Liver (tissue), 8 donors: ENCODE measurements at regions not wholly inside any gene's neighbourhood (a gene's known extent, or its start where the extent isn't known, plus 50 kb on each side); places are given as distances from the start of the nearest gene placed in this dataset.

Experiments
- DNase-seq: peaks from one replicate; pipeline ENCODE4 v3.0.0-alpha.2; 2017; ENCODE audit warnings: low spot score
- H3K27ac ChIP-seq, 2 donors: one replicate each; pipeline ENCODE4 v1.7.0; 2013; ENCODE audit warnings: inconsistent platforms in 2 of 2, low read length in 2 of 2, control low read depth in 1 of 2, low read depth in 1 of 2, mild to moderate bottlenecking in 1 of 2
- H3K27me3 ChIP-seq, 4 donors: one replicate each; pipeline versions ENCODE4 v1.6.1 to v1.7.0; 2013; ENCODE audit warnings: low read length in 3 of 4, inconsistent platforms in 1 of 4, mild to moderate bottlenecking in 1 of 4, moderate library complexity in 1 of 4; ENCODE audit not compliant: control insufficient read depth in 4 of 4, insufficient read depth in 4 of 4
- H3K36me3 ChIP-seq, 4 donors: one replicate each; pipeline versions ENCODE4 v1.6.1 to v1.7.0; 2013; ENCODE audit warnings: low read length in 3 of 4, mild to moderate bottlenecking in 3 of 4, low read depth in 1 of 4, moderate library complexity in 1 of 4; ENCODE audit not compliant: control insufficient read depth in 4 of 4, insufficient read depth in 3 of 4
- H3K4me1 ChIP-seq, 4 donors: one replicate each; pipeline versions ENCODE4 v1.6.1 to v1.7.0; 2013; ENCODE audit warnings: low read length in 3 of 4, mild to moderate bottlenecking in 3 of 4, moderate library complexity in 1 of 4; ENCODE audit not compliant: control insufficient read depth in 4 of 4, insufficient read depth in 4 of 4
- H3K4me3 ChIP-seq, 3 donors: one replicate each; pipeline versions ENCODE4 v1.6.1 to v1.7.0; 2013; ENCODE audit warnings: low read length in 3 of 3, control low read depth in 1 of 3, low read depth in 1 of 3, mild to moderate bottlenecking in 1 of 3
- H3K9ac ChIP-seq, 2 donors: one replicate each; pipeline ENCODE4 v1.7.0; 2013; ENCODE audit warnings: low read length in 2 of 2, mild to moderate bottlenecking in 2 of 2, moderate library complexity in 2 of 2, control low read depth in 1 of 2, low read depth in 1 of 2
- H3K9me3 ChIP-seq, 4 donors: one replicate each; pipeline versions ENCODE4 v1.6.1 to v1.7.0; 2013; ENCODE audit warnings: low read length in 3 of 4; ENCODE audit not compliant: control insufficient read depth in 4 of 4
- ATF3 ChIP-seq: IDR thresholded peaks from 2 replicates; pipeline ENCODE4 v1.6.1; 2016; ENCODE audit warnings: antibody characterized with exemption
- CTCF ChIP-seq: fragments of 150-350 bp; IDR thresholded peaks from 2 replicates; pipeline ENCODE4 v1.5.1; 2017; ENCODE audit warnings: improper control_type of control experiment, low read depth, low read length; ENCODE audit not compliant: missing input control
- EGR1 ChIP-seq, 2 donors: IDR thresholded peaks; 2 replicates each; pipeline ENCODE4 v1.6.1; 2016 to 2018; ENCODE audit warnings: antibody characterized with exemption in 2 of 2, low read depth in 2 of 2
- FOXA1 ChIP-seq: IDR thresholded peaks from 2 replicates; pipeline ENCODE4 v1.6.1; 2016; ENCODE audit warnings: antibody characterized with exemption
- FOXA2 ChIP-seq: IDR thresholded peaks from 2 replicates; pipeline ENCODE4 v1.6.1; 2016; ENCODE audit warnings: antibody characterized with exemption
- GABPA ChIP-seq, 2 donors: IDR thresholded peaks in 1 of 2; conservative IDR thresholded peaks in 1 of 2; 2 replicates each; pipeline ENCODE4 v1.6.1; 2016; ENCODE audit warnings: antibody characterized with exemption in 2 of 2, mild to moderate bottlenecking in 1 of 2, moderate library complexity in 1 of 2
- HNF4A ChIP-seq, 2 donors: conservative IDR thresholded peaks; 2 replicates each; pipeline ENCODE4 v1.6.1; 2016; ENCODE audit warnings: antibody characterized with exemption in 2 of 2, mild to moderate bottlenecking in 2 of 2
- HNF4G ChIP-seq: IDR thresholded peaks from 2 replicates; pipeline ENCODE4 v1.6.1; 2016; ENCODE audit warnings: antibody characterized with exemption
- JUND ChIP-seq, 2 donors: IDR thresholded peaks; 2 replicates each; pipeline ENCODE4 v1.6.1; 2016; ENCODE audit warnings: antibody characterized with exemption in 2 of 2
- MAX ChIP-seq: IDR thresholded peaks from 2 replicates; pipeline ENCODE4 v1.6.1; 2016; ENCODE audit warnings: antibody characterized with exemption
- NR2F2 ChIP-seq: IDR thresholded peaks from 2 replicates; pipeline ENCODE4 v1.6.1; 2016; ENCODE audit warnings: antibody characterized with exemption
- RAD21 ChIP-seq, 2 donors: IDR thresholded peaks; 2 replicates each; pipeline ENCODE4 v1.6.1; 2016; ENCODE audit warnings: antibody characterized with exemption in 2 of 2, mild to moderate bottlenecking in 2 of 2
- REST ChIP-seq: IDR thresholded peaks from 2 replicates; pipeline ENCODE4 v1.6.1; 2016; ENCODE audit warnings: antibody characterized with exemption, mild to moderate bottlenecking
- RXRA ChIP-seq, 2 donors: IDR thresholded peaks; 2 replicates each; pipeline ENCODE4 v1.6.1; 2017 to 2018; ENCODE audit warnings: antibody characterized with exemption in 2 of 2, mild to moderate bottlenecking in 1 of 2
- SP1 ChIP-seq: IDR thresholded peaks from 2 replicates; pipeline ENCODE4 v1.6.1; 2018; ENCODE audit warnings: antibody characterized with exemption, mild to moderate bottlenecking
- TAF1 ChIP-seq: conservative IDR thresholded peaks from 2 replicates; pipeline ENCODE4 v1.6.1; 2016; ENCODE audit warnings: antibody characterized with exemption, mild to moderate bottlenecking
- YY1 ChIP-seq: IDR thresholded peaks from 2 replicates; pipeline ENCODE4 v1.6.1; 2016; ENCODE audit warnings: antibody characterized with exemption, mild to moderate bottlenecking
- ZBTB33 ChIP-seq: IDR thresholded peaks from 2 replicates; pipeline ENCODE4 v1.6.1; 2016; ENCODE audit warnings: antibody characterized with exemption
- WGBS: extraction: QIAGEN DNeasy Blood & Tissue Kit; methylation state at CpG from one replicate; pipeline ENCODE4 v1.1.7; 2013; 5-methylcytosine and 5-hydroxymethylcytosine counted together
- donor health status: healthy.
- donor health status: healthy.
- donor health status: healthy.
- donor health status: healthy.
- donor health status: healthy.

- Histone ChIP-seq H3K4me3 (no peak overlapping the region), H3K27me3 (no peaks in the 10 kb centered on the region), H3K36me3 (no peaks in the 10 kb centered on the region), H3K4me1 (no peaks in the 10 kb centered on the region), H3K9me3 (no peaks in the 10 kb centered on the region), H3K27ac (no peak overlapping the region), H3K9ac (no peak overlapping the region)
- DNase-seq = no peak
- WGBS = 83% methylated on average over 3 of the region's 3 CpGs
- TF ChIP-seq JUND (IDR thresholded peaks at IDR 0.05) (no peak), HNF4G (no peak), YY1 (no peak), TAF1 (no peak), FOXA1 (no peak), GABPA (IDR thresholded peaks at IDR 0.05 in 1 of 2, conservative IDR thresholded peaks at IDR 0.05 in 1 of 2) (no peak), SP1 (no peak), CTCF (no peak), ZBTB33 (no peak), EGR1 (IDR thresholded peaks at IDR 0.05; ENCODE audit: low read depth in 2 of 2) (no peak), MAX (no peak), RXRA (IDR thresholded peaks at IDR 0.05) (no peak), ATF3 (no peak), NR2F2 (no peak), FOXA2 (no peak), RAD21 (IDR thresholded peaks at IDR 0.05) (no peak), HNF4A (conservative IDR thresholded peaks at IDR 0.05) (no peak), REST (no peak)
These were observed 122.3 kb upstream of the COL3A1 start for GRCh38 chr2:188851826-188852225.

GRCh38 chr2:188852772-188853171 lies 121.4 kb upstream of the COL3A1 start:
- Histone ChIP-seq H3K9me3 (no peaks in the 10 kb centered on the region), H3K4me3 (no peak overlapping the region), H3K9ac (no peak overlapping the region), H3K27me3 (no peaks in the 10 kb centered on the region), H3K27ac (no peak overlapping the region), H3K4me1 (no peaks in the 10 kb centered on the region), H3K36me3 (no peaks in the 10 kb centered on the region)
- 68% methylated on average over 2 of the region's 2 CpGs for WGBS
- TF ChIP-seq HNF4G (no peak), RXRA (IDR thresholded peaks at IDR 0.05) (no peak), REST (no peak), JUND (IDR thresholded peaks at IDR 0.05) (no peak), EGR1 (IDR thresholded peaks at IDR 0.05; ENCODE audit: low read depth in 2 of 2) (no peak), SP1 (no peak), HNF4A (conservative IDR thresholded peaks at IDR 0.05) (no peak)
- DNase-seq = no peak
